ENCODE measurements at regions not wholly inside any gene's neighbourhood (a gene's known extent, or its start where the extent isn't known, plus 50 kb on each side); places are given as distances from the start of the nearest gene placed in this dataset.

- DNase-seq (ENCODE audit: low spot score) = no peak
- Histone ChIP-seq H3K9me2 (ENCODE audit: insufficient read depth, low read length) (no peaks in the 10 kb centered on the region), H3K9me3 (ENCODE audit: low read length) (no peaks in the 10 kb centered on the region), H3K4me3 (ENCODE audit: low read depth, low read length, poor library complexity, severe bottlenecking) (no peak overlapping the region), H2AFZ (ENCODE audit: low read length) (no peak overlapping the region), H3K79me2 (ENCODE audit: insufficient read depth, low read depth, low read length) (no peaks in the 10 kb centered on the region), H3K36me3 (ENCODE audit: insufficient read depth, low read length) (no peaks in the 10 kb centered on the region; the same call in 1 of the 2 replicates), H3K27ac (ENCODE audit: low read depth, low read length, poor library complexity, severe bottlenecking) (no peak overlapping the region), H3K4me2 (ENCODE audit: low read length) (no peak overlapping the region), H4K20me1 (ENCODE audit: insufficient read depth, low read length) (no peaks in the 10 kb centered on the region), H3K4me1 (ENCODE audit: insufficient read depth, low read length, poor library complexity, severe bottlenecking) (no peaks in the 10 kb centered on the region)
- no TSS peak for BruUV-seq (replicated peaks)
- TF ChIP-seq CTCF (conservative IDR thresholded peaks at IDR 0.05; ENCODE audit: low read length) = no peak
- TF ChIP-seq EZH2phosphoT487 (IDR thresholded peaks at IDR 0.05; ENCODE audit: borderline replicate concordance, low read depth, low read length) = no peak
- intact Hi-C loops (cut with micrococcal nuclease; ENCODE audit: unreplicated experiment) = no loop called here
- CTCF ChIA-PET (ENCODE audit: unreplicated experiment) = interaction anchor here (1.1 kb wide), 1 partner anchor 77 kb away, joined by 3 read pairs; no protein-coding TSS in a partner anchor
- POLR2A ChIA-PET = interaction anchor here (0.7 to 1.3 kb wide), 4 partner anchors 11 to 1059 kb away, joined by 3 to 5 read pairs (median 4); no protein-coding TSS in a partner anchor
Measured at GRCh38 chrX:10041383-10041782, 74.2 kb downstream of the CLDN34 start.

GRCh38 chrX:10042055-10042454, 74.9 kb downstream of the CLDN34 start:
- Histone ChIP-seq H3K27ac (ENCODE audit: low read depth, low read length, poor library complexity, severe bottlenecking) (no peak overlapping the region), H3K79me2 (ENCODE audit: insufficient read depth, low read depth, low read length) (no peaks in the 10 kb centered on the region), H3K4me3 (ENCODE audit: low read depth, low read length, poor library complexity, severe bottlenecking) (no peak overlapping the region), H3K9me2 (ENCODE audit: insufficient read depth, low read length) (no peaks in the 10 kb centered on the region), H4K20me1 (ENCODE audit: insufficient read depth, low read length) (no peaks in the 10 kb centered on the region), H3K4me2 (ENCODE audit: low read length) (no peak overlapping the region), H3K9me3 (ENCODE audit: low read length) (no peaks in the 10 kb centered on the region), H3K4me1 (ENCODE audit: insufficient read depth, low read length, poor library complexity, severe bottlenecking) (no peaks in the 10 kb centered on the region), H3K36me3 (ENCODE audit: insufficient read depth, low read length) (no peaks in the 10 kb centered on the region), H2AFZ (ENCODE audit: low read length) (no peak overlapping the region)
- DNase-seq (ENCODE audit: low spot score) = no peak
- ChIA-PET CTCF (ENCODE audit: unreplicated experiment) (interaction anchor here (1.1 kb wide), 1 partner anchor 77 kb away, joined by 3 read pairs; no protein-coding TSS in a partner anchor), POLR2A (interaction anchor here (0.7 to 1.3 kb wide), 2 partner anchors 10 to 11 kb away, joined by 3 to 5 read pairs; no protein-coding TSS in a partner anchor)
- no TSS peak for BruUV-seq (replicated peaks)
- intact Hi-C loops (cut with micrococcal nuclease; ENCODE audit: unreplicated experiment) = no loop called here
- TF ChIP-seq CTCF (conservative IDR thresholded peaks at IDR 0.05; ENCODE audit: low read length) = no peak
- TF ChIP-seq EZH2phosphoT487 (IDR thresholded peaks at IDR 0.05; ENCODE audit: borderline replicate concordance, low read depth, low read length) = no peak

DNA sequence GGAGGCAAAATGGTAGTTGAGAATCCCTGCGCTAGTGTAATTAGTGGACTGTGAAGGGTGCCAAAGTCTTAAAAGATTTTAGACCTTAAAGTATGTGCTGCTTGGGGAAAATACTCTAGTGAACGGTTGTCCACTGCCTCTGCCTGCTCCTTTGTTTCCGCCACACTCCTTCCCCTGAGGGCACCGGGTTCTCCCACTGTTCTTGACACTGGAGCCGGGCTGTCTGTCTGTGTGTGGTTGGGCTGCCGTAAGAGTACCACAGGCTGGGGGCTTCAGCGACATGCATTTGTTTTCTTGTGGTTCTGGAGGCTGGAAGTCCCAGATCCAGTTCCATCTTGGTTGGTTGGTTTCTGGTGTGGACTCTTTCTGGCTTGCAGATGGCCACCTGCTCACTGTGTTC, 76.2 kb downstream of the CLDN34 start:
- no peak overlapping the region for H3K4me3 ChIP-seq (ENCODE audit: low read depth, low read length, poor library complexity, severe bottlenecking)
- no peaks in the 10 kb centered on the region for H3K79me2 ChIP-seq (ENCODE audit: insufficient read depth, low read depth, low read length)
- CTCF ChIA-PET (ENCODE audit: unreplicated experiment) = no interaction called here
- no peak overlapping the region for H3K4me2 ChIP-seq (ENCODE audit: low read length)
- H3K9me3 ChIP-seq (ENCODE audit: low read length) = no peaks in the 10 kb centered on the region
- H3K36me3 ChIP-seq (ENCODE audit: insufficient read depth, low read length) = no peaks in the 10 kb centered on the region
- intact Hi-C loops (cut with micrococcal nuclease; ENCODE audit: unreplicated experiment) = no loop called here
- no peaks in the 10 kb centered on the region for H3K4me1 ChIP-seq (ENCODE audit: insufficient read depth, low read length, poor library complexity, severe bottlenecking)
- POLR2A ChIA-PET = no interaction called here
- H3K27ac ChIP-seq (ENCODE audit: low read depth, low read length, poor library complexity, severe bottlenecking) = no peak overlapping the region
- H2AFZ ChIP-seq (ENCODE audit: low read length) = no peak overlapping the region
- DNase-seq (ENCODE audit: low spot score) = no peak
- H3K9me2 ChIP-seq (ENCODE audit: insufficient read depth, low read length) = no peaks in the 10 kb centered on the region
- no TSS peak for BruUV-seq (replicated peaks)
- TF ChIP-seq CTCF (conservative IDR thresholded peaks at IDR 0.05; ENCODE audit: low read length) = no peak
- TF ChIP-seq EZH2phosphoT487 (IDR thresholded peaks at IDR 0.05; ENCODE audit: borderline replicate concordance, low read depth, low read length) = no peak
- H4K20me1 ChIP-seq (ENCODE audit: insufficient read depth, low read length) = no peaks in the 10 kb centered on the region
